UCSD-AML1 (cell line): ENCODE measurements at regions not wholly inside any gene's neighbourhood (a gene's known extent, or its start where the extent isn't known, plus 50 kb on each side); places are given as distances from the start of the nearest gene placed in this dataset.
A peak's percentile ranks its signal among the peaks of the same experiment; 100 is the strongest.
"Not testable (repeated sequence)": the region's sequence is repeated elsewhere in the genome, so short reads cannot be mapped to it uniquely, and the experiment has no call there.

ENCODE experiments used
- DNase-seq: peaks from one replicate; lab custom pipeline; 2025; ENCODE audit not compliant: unreplicated experiment; lab: John Stamatoyannopoulos, UW

DNA sequence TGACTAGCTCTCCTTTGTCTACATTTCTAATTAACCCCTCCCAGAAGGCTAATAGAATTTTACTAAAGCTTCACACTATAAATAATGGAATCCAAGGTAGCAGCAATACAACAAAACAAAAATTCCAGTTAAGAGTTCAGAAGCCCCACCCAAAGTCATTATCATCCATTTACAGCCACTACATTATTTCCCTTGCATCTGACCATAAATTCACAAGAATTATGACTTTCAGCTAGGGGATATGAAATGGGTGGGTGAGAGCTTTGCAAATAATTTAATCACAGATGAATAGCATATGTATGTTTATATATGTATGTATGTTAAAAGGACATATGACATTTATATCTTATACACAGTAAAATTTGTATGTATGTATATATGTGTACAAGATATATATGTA lies 65.3 kb upstream of the PTGDR start:
- no peak for DNase-seq

GRCh38 chr14:52190337-52190931 lies 77.1 kb upstream of the PTGDR start:
- no peak for DNase-seq

- DNase-seq: no peak
These were observed 78.2 kb upstream of the PTGDR start for GRCh38 chr14:52189325-52189724.

- DNase-seq: no peak
These were observed 79.1 kb upstream of the PTGDR start for GRCh38 chr14:52188381-52188780.

DNA sequence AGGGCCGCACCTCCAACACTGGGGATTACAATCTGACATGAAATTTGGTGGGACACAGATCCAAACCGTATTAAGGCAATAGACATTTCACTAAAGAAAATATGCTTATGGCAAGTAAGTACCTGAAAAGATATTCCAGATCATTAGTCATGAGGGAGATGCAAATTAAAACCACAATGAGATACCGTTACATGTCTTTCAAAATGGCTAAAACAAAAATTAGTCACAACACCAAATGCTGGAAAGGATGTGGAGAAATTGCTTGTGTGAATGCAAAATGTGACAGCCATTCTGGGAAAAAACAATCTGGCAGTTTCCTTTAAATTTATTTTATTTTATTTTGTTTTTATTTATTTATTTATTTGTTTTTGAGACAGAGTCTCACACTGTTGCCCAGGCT lies 82.3 kb upstream of the PTGDR start:
- no peak for DNase-seq

DNA sequence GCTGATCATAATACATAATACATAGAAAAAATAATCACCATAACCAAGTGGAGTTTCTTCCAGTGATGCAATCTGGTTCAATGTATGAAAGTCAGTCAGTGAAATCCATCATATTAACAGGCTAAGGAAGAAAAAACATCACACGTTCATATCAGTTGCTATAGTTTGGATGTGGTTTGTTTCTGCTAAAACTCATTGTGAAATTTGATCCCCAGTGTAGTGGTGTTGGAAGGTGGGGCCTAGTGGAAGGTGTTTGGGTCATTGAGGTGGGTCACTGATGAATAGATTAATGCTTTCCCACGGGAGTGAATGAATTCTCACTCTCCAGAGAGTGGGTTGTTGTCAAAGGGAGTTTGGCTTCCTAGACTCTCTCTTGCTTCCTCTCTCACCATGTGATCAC lies 84.6 kb upstream of the PTGDR start:
- DNase-seq: no peak

DNA sequence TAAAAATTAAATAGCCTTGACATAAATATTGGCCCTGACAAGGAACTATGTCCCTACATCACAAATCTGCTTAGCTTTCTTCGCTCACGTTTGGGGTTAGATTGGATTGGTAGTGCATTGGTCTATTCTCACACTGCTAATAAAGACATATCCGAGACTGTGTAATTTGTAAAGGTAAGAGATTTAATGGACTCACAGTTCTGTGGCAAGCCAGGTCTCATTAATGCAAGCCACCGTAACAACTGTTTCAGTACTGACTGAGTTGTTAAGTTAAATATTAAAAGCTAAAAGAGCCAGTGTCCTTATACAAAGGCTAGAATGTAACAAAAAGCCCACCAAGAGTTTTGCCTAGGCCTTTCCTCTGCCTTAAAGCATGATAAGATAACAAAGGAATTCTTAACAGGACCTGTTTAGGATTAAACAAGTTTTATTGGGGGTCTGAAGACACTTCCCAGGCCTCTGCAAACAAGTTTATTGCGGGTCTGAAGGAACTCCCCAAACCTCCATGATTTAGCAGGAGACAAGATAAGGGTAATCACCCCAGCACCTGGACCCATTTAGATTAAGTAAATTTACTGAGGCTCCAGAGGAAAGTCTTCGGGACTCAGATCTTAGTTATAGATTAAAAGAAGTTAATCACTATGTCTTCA lies 88.2 kb upstream of the PTGDR start:
- no peak for DNase-seq

- no peak for DNase-seq
These were observed 91.5 kb upstream of the PTGDR start for GRCh38 chr14:52175982-52176502.

DNA sequence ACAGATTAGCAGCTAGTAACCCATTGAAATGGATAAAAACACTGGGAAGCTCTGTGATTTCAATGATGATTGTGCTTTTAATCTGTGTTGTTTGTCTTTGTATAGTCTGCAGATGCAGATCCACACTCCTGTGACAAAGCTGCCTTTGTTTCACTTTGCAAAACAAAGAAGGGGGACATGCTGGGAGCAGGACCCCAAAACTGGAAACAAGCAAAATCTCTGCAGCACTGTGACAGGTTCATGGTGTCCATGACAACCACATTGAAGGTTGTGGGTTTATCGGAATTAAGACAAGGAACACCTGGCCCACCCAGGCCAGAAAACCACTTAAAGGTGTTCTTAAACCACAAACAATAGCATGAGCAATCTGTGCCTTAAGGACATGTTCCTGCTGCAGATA lies 95.6 kb upstream of the PTGDR start:
- DNase-seq: not testable (repeated sequence)

DNA sequence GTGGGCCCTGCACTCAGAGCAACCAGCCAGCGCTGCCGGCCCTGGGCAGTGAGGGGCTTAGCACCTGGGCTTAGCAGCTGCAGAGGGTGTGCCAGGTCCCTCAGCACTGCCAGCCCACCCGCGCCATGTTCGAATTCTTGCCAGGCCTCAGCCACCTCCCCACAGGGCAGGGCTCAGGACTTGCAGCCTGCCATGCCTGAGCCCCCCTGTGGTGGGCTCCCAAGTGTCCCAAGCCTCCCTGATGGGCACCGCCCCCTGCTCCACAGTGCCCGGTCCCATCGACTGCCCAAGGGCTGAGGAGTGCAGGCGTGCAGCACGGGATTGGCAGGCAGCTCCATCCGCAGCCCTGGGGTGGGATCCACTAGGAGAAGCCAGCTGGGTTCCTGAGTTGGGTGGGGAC lies 98.0 kb upstream of the NID2 start:
- no peak for DNase-seq

DNA sequence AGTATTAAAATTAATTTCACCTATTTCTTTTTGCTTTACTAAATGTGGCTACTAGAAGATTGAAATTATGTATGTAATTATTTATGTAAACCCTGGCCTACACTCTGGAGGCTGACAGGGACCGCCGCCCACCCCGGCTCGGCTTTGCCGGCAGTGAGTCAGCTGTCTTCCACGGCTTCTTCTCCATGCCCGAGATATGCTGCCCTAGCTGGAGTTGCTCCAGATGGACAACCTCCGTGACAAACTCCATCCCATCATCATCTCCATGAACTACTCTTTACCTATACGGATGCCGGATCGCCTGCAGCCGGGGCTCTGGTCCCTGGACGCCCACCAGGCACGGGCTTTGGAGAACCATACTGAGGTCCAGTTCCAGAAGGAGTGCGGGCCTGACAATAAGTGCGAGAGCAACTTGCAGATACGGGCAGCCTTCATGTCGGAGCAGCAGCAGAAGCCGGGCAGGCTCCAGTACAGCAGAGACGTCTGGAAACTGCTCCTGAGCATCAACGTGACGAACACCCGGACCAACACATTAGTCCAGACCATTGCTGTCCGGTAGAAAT lies 86.9 kb upstream of the NID2 start:
- no peak for DNase-seq

DNA sequence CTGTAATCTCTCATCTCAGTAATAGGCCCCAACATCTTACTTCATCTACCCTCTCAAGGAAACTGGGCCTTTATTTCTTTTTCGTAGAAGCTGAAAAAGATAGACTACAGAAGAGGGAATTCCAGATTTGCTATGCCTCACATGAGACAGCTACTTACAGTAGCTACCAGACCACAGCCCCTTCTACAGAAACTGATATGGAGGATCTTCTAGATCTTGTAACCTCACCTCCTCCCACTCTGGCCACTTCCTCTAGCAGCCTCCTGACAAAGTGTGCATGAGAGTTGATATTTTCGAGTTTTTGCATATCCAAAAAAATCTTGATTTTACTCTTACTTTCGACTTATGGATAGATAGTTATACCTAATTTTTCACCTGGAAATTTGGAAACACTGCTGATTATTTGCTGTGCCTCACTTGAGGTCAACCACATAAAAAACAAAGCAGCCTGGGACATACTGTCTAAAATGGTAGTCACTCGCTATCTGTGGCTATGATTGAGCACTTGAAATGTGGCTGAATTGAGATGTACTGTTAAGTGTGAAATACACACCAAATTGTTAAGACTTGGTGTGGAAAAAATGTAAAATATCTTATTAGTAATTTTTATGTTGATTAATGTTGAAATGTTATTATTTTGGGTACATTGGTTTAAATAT lies 86.3 kb upstream of the NID2 start:
- no peak for DNase-seq

- DNase-seq: no peak
These were observed 85.1 kb upstream of the NID2 start for GRCh38 chr14:52153939-52154338.

- DNase-seq: no peak
These were observed 81.3 kb upstream of the NID2 start for GRCh38 chr14:52150162-52150561.

GRCh38 chr14:52148371-52148770 lies 79.5 kb upstream of the NID2 start:
- DNase-seq: no peak

GRCh38 chr14:52146504-52146903 lies 77.6 kb upstream of the NID2 start:
- no peak for DNase-seq

DNA sequence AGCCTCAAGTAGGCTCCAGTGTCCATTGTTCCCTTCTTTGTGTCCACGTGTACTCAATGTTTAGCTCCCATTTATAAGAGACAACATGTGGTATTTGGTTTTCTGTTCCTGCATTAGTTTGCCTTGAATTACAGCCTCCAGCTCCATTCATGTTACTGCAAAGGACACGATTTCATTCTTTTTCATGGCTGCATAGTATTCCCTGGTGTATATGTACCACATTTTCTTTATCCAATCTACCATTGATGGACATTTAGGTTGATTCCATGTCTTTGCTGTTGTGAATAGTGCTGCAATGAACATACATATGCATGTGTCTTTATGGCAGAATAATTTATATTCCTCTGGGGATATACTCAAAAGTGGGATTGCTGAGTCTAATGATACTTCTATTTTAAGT lies 75.2 kb upstream of the NID2 start:
- not testable (repeated sequence) for DNase-seq

DNA sequence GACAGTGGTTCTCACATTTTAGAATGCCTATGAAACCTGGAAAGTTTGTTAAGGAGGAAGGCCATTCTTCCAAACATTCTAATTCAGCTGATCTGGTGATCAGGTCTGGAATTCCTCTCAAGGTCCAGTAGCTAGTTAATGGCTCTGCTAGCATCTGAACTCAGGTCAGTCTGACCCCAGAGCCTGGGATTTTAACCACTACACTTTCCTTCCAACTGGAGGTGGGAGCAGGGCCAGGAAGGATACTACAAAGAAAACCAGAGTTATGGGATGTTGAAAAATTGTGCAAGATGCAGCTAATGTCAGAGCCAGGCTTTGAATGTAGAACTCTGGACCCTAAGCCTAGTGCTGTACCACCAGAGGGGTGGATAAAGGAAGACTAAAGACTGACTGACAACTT lies 73.6 kb upstream of the NID2 start:
- DNase-seq: no peak

DNA sequence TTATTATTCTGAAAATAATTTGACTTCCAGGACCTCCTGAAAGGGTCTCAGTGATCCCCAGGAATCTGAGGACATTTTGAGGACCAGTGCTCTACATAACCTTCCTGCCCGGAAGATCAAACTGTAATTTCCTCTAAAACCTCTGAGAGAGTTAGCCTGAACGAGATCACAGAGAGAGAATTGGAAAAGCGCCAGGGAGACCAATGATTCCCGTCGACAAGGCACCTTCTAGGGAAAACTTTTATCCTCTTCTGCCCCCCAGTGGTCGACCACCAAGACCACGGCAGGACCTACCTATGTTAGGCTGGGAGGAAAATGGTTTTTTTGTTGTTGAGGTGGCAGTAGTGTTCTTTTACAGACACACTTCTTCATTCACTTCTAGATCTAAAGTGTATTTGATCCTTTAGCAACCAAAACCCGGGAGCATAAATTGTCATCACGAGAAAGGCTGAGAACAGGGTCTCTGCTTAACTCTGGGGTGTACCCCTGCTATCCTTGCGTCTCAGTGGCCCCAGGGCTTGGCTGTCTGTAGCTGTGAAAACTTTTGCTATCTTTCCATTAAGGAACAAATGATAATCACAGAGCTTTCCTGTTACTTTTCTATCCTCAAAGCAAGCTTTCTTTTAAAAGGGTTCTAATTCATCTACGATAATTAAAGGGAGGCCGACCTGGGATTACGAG lies 62.9 kb upstream of the NID2 start:
- peak; percentile 35 for DNase-seq

- DNase-seq: no peak
These were observed 60.9 kb upstream of the NID2 start for GRCh38 chr14:52129721-52130120.

- DNase-seq: no peak
These were observed 57.0 kb upstream of the NID2 start for GRCh38 chr14:52125885-52126284.
